Karpas-422 (cell line): ENCODE measurements at regions not wholly inside any gene's neighbourhood (a gene's known extent, or its start where the extent isn't known, plus 50 kb on each side); places are given as distances from the start of the nearest gene placed in this dataset.

Source experiments
- DNase-seq: peaks from one replicate; pipeline ENCODE4 v3.0.0-alpha.2; 2015
- H2AFZ ChIP-seq: fragments of 200-600 bp; sonication (generic); 2 replicates; pipeline ENCODE4 v1.6.1; 2014; ENCODE audit warnings: antibody characterized with exemption, low read length, mixed read lengths
- H3K27ac ChIP-seq: fragments of 200-600 bp; sonication (generic); 2 replicates; pipeline ENCODE4 v1.5.1; 2014; ENCODE audit warnings: mild to moderate bottlenecking, low read length, moderate library complexity
- H3K27me3 ChIP-seq: fragments of 200-600 bp; sonication (generic); 2 replicates; pipeline ENCODE4 v1.6.1; 2014; ENCODE audit warnings: low read length, mixed read lengths
- H3K36me3 ChIP-seq: fragments of 200-600 bp; sonication (generic); 2 replicates; pipeline ENCODE4 v1.6.1; 2014; ENCODE audit warnings: low read length, mixed read lengths; ENCODE audit not compliant: insufficient read depth
- H3K4me1 ChIP-seq: fragments of 200-600 bp; sonication (generic); 2 replicates; pipeline ENCODE4 v1.6.1; 2014; ENCODE audit warnings: mild to moderate bottlenecking, low read length, mixed read lengths
- H3K4me2 ChIP-seq: fragments of 200-600 bp; sonication (generic); 2 replicates; pipeline ENCODE4 v1.6.1; 2014; ENCODE audit warnings: low read length, low read depth, mild to moderate bottlenecking; ENCODE audit not compliant: poor library complexity, severe bottlenecking
- H3K4me3 ChIP-seq: fragments of 200-600 bp; sonication (generic); 2 replicates; pipeline ENCODE4 v1.5.1; 2014; ENCODE audit warnings: mild to moderate bottlenecking, antibody characterized with exemption, low read length, mixed read lengths
- H3K79me2 ChIP-seq: fragments of 200-600 bp; sonication (generic); 2 replicates; pipeline ENCODE4 v1.6.1; 2014; ENCODE audit warnings: mild to moderate bottlenecking, low read length, mixed read lengths
- H3K9ac ChIP-seq: fragments of 200-600 bp; sonication (generic); 2 replicates; pipeline ENCODE4 v1.6.0; 2014; ENCODE audit warnings: low read length
- H3K9me2 ChIP-seq: fragments of 200-600 bp; sonication (generic), shearing (Covaris generic); replicated peaks from 2 replicates; pipeline ENCODE4 v1.6.0; 2014; ENCODE audit warnings: mild to moderate bottlenecking, low read length, moderate library complexity; ENCODE audit not compliant: insufficient read depth
- H3K9me3 ChIP-seq: fragments of 300-700, 200-600 bp; sonication (generic); 2 replicates; pipeline ENCODE4 v1.6.1; 2014; ENCODE audit warnings: low read length, mixed read lengths
- H4K20me1 ChIP-seq: fragments of 200-600 bp; sonication (generic); 2 replicates; pipeline ENCODE4 v1.6.1; 2014; ENCODE audit warnings: mild to moderate bottlenecking, antibody characterized with exemption, low read length, low read depth; ENCODE audit not compliant: insufficient read depth

- no peak for DNase-seq
- H3K4me2 ChIP-seq: no peak overlapping the region
- no peaks in the 10 kb centered on the region for H3K9me2 ChIP-seq
- no peak overlapping the region for H3K27ac ChIP-seq
- no peaks in the 10 kb centered on the region for H3K79me2 ChIP-seq
- H3K36me3 ChIP-seq: no peaks in the 10 kb centered on the region
- H3K9me3 ChIP-seq: no peaks in the 10 kb centered on the region
- no peak overlapping the region for H3K4me3 ChIP-seq
- no peaks in the 10 kb centered on the region for H3K27me3 ChIP-seq
- no peaks in the 10 kb centered on the region for H3K4me1 ChIP-seq
- H3K9ac ChIP-seq: no peak overlapping the region
- H2AFZ ChIP-seq: no peak overlapping the region
- no peaks in the 10 kb centered on the region for H4K20me1 ChIP-seq
These were observed 266.7 kb upstream of the SULF2 start for GRCh38 chr20:48051794-48052474.

DNA sequence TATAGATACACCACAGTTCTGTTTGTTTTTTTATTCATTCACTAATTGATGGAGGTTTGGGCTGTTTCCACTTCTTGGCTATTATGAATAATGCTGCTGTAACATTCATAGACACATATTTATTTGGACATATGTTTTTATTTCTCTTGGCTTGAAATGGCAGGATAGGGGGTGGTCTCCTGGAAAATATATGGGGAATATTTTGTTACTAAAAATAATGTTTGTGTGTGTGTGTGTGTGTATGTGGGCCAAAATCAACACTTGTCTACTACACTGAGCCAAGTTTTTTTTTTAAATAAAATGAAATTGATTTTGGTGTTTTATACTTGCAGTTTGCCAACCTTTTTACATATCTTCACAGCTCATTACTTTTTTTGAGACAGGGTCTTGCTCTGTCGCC lies 264.4 kb upstream of the SULF2 start:
- Histone ChIP-seq H3K79me2 (no peaks in the 10 kb centered on the region), H3K4me2 (no peak overlapping the region), H4K20me1 (no peaks in the 10 kb centered on the region), H3K9ac (no peak overlapping the region), H3K9me3 (no peaks in the 10 kb centered on the region), H3K4me3 (no peak overlapping the region), H3K4me1 (no peaks in the 10 kb centered on the region), H3K36me3 (no peaks in the 10 kb centered on the region), H3K27ac (no peak overlapping the region), H2AFZ (no peak overlapping the region), H3K9me2 (no peaks in the 10 kb centered on the region), H3K27me3 (no peaks in the 10 kb centered on the region)
- no peak for DNase-seq

- Histone ChIP-seq H3K36me3 (no peaks in the 10 kb centered on the region), H3K27me3 (no peaks in the 10 kb centered on the region), H2AFZ (no peak overlapping the region), H3K27ac (no peak overlapping the region), H3K9me2 (no peaks in the 10 kb centered on the region), H3K9me3 (no peaks in the 10 kb centered on the region), H3K4me1 (no peaks in the 10 kb centered on the region), H3K4me3 (no peak overlapping the region), H3K79me2 (no peaks in the 10 kb centered on the region), H3K9ac (no peak overlapping the region), H4K20me1 (no peaks in the 10 kb centered on the region), H3K4me2 (no peak overlapping the region)
- no peak for DNase-seq
These were observed 263.9 kb upstream of the SULF2 start for GRCh38 chr20:48049171-48049570.

DNA sequence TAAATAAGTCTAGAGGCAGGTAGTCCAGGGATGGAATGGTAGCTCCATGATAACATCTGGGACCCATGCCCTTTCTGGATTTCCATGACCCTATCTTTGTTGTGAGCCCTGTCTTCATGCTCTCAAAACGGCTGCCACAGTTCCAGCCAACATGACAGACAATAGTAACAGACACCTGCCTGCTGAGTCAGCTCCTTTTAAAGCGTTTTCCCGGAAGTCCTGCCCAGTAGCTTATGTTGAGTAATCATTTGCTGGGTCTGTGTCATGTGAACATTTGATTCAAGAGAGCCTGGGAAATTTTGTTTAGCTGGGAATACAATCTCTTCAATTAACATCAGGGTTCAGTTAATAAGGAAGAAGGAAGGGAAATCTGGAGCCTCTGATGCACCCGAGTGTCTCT lies 262.2 kb upstream of the SULF2 start:
- Histone ChIP-seq H3K9me3 (no peaks in the 10 kb centered on the region), H4K20me1 (no peaks in the 10 kb centered on the region), H3K4me1 (no peaks in the 10 kb centered on the region), H3K36me3 (no peaks in the 10 kb centered on the region), H3K9me2 (no peaks in the 10 kb centered on the region), H3K4me3 (no peak overlapping the region), H3K4me2 (no peak overlapping the region), H3K27me3 (no peaks in the 10 kb centered on the region), H3K79me2 (no peaks in the 10 kb centered on the region), H3K9ac (no peak overlapping the region), H3K27ac (no peak overlapping the region), H2AFZ (no peak overlapping the region)
- no peak for DNase-seq

GRCh38 chr20:48042628-48043027 lies 257.3 kb upstream of the SULF2 start:
- Histone ChIP-seq H3K4me2 (no peak overlapping the region), H3K4me3 (no peak overlapping the region), H3K79me2 (no peaks in the 10 kb centered on the region), H3K27me3 (no peaks in the 10 kb centered on the region), H3K9me3 (no peaks in the 10 kb centered on the region), H2AFZ (no peak overlapping the region), H3K4me1 (no peaks in the 10 kb centered on the region), H3K9ac (no peak overlapping the region), H3K9me2 (no peaks in the 10 kb centered on the region), H3K36me3 (no peaks in the 10 kb centered on the region), H3K27ac (no peak overlapping the region), H4K20me1 (no peaks in the 10 kb centered on the region)
- no peak for DNase-seq

- no peak overlapping the region for H2AFZ ChIP-seq
- no peak overlapping the region for H3K4me3 ChIP-seq
- DNase-seq: no peak
- no peak overlapping the region for H3K27ac ChIP-seq
- no peaks in the 10 kb centered on the region for H3K4me1 ChIP-seq
- H3K36me3 ChIP-seq: no peaks in the 10 kb centered on the region
- H3K4me2 ChIP-seq: no peak overlapping the region
- H3K79me2 ChIP-seq: no peaks in the 10 kb centered on the region
- no peaks in the 10 kb centered on the region for H3K27me3 ChIP-seq
- H4K20me1 ChIP-seq: no peaks in the 10 kb centered on the region
- no peak overlapping the region for H3K9ac ChIP-seq
- H3K9me3 ChIP-seq: no peaks in the 10 kb centered on the region
- no peaks in the 10 kb centered on the region for H3K9me2 ChIP-seq
These were observed 255.9 kb upstream of the SULF2 start for GRCh38 chr20:48041078-48041780.

GRCh38 chr20:48040491-48040890 lies 255.2 kb upstream of the SULF2 start:
- DNase-seq: no peak
- Histone ChIP-seq H3K4me2 (no peak overlapping the region), H3K9me3 (no peaks in the 10 kb centered on the region)

DNA sequence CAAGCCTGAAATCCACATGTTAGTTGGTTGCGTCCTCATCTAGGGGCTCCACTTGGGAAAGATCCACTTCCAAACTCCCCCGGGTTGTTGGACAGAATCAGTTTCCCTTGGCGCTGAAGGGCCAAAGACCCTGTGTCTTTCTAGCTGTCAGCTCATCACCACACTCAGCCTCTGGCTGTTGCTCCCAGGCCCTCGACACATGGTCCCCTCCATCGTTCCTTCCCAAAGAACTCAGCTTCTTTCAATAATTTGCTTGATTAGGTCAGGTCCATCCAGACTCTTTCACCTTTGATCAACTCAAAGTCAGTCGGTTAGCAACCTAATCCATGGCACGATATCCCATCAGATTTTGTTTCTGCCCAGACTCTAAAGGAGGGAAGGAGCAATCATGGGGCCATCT lies 254.8 kb upstream of the SULF2 start:
- Histone ChIP-seq H3K4me3 (no peak overlapping the region), H2AFZ (no peak overlapping the region), H3K27ac (no peak overlapping the region), H3K79me2 (no peaks in the 10 kb centered on the region), H3K9me2 (no peaks in the 10 kb centered on the region), H3K27me3 (no peaks in the 10 kb centered on the region), H3K9me3 (no peaks in the 10 kb centered on the region), H3K9ac (no peak overlapping the region), H3K36me3 (no peaks in the 10 kb centered on the region), H3K4me2 (no peak overlapping the region), H3K4me1 (no peaks in the 10 kb centered on the region), H4K20me1 (no peaks in the 10 kb centered on the region)
- no peak for DNase-seq

More at GRCh38 chr20:48040491-48040890, 255.2 kb upstream of the SULF2 start:
- H3K9me2 ChIP-seq: no peaks in the 10 kb centered on the region
- H3K4me1 ChIP-seq: no peaks in the 10 kb centered on the region
- H2AFZ ChIP-seq: no peak overlapping the region
- no peaks in the 10 kb centered on the region for H4K20me1 ChIP-seq
- H3K4me3 ChIP-seq: no peak overlapping the region
- no peak overlapping the region for H3K9ac ChIP-seq
- H3K27me3 ChIP-seq: no peaks in the 10 kb centered on the region
- H3K27ac ChIP-seq: no peak overlapping the region
- H3K36me3 ChIP-seq: no peaks in the 10 kb centered on the region
- no peaks in the 10 kb centered on the region for H3K79me2 ChIP-seq
